Caco-2 (cell line): ENCODE measurements at regions not wholly inside any gene's neighbourhood (a gene's known extent, or its start where the extent isn't known, plus 50 kb on each side); places are given as distances from the start of the nearest gene placed in this dataset.
A peak's percentile ranks its signal among the peaks of the same experiment; 100 is the strongest.

Source experiments
- BruUV-seq: library from RNA; stranded (reverse); fragments of 400-500 nt; replicated peaks from 2 replicates; lab custom pipeline; 2021; lab: Mats Ljungman, UMichigan
- CTCF ChIA-PET: fragments of 300-600 bp; sonication (Branson Sonifier 250); formaldehyde crosslinking; loops from one replicate; lab custom pipeline; 2022; ENCODE audit warnings: antibody characterized with exemption; lab: Charles Lee
- POLR2A ChIA-PET: fragments of 300-600 bp; sonication (Branson Sonifier 250); formaldehyde crosslinking; loops from one replicate; lab custom pipeline; 2022; ENCODE audit warnings: antibody characterized with exemption; lab: Charles Lee
- DNase-seq, 2 experiments: peaks; one replicate each; pipeline versions ENCODE4 v3.0.0 to v3.0.0-alpha.2; 2020 to 2022
- H3K27me3 ChIP-seq: replicated peaks from 2 replicates; pipeline ENCODE4 v1.6.0; 2011; ENCODE audit warnings: low read length; ENCODE audit not compliant: control insufficient read depth, insufficient read depth
- H3K36me3 ChIP-seq: 2 replicates; pipeline ENCODE4 v1.5.1; 2011; ENCODE audit warnings: low read length; ENCODE audit not compliant: control insufficient read depth, insufficient read depth
- H3K4me1 ChIP-seq: fragments of 250-450 bp; sonication (Bioruptor Pico); 2 replicates; pipeline ENCODE4 v1.5.1; 2020; ENCODE audit warnings: mild to moderate bottlenecking
- H3K4me3 ChIP-seq: 2 replicates; pipeline ENCODE4 v1.5.1; 2011; ENCODE audit warnings: low read depth, mild to moderate bottlenecking, control low read depth, low read length
- H3K9me3 ChIP-seq: fragments of 250-450 bp; sonication (Bioruptor Pico); 2 replicates; pipeline ENCODE4 v1.5.1; 2020; ENCODE audit warnings: mild to moderate bottlenecking, moderate library complexity
- H3K27ac Mint-ChIP-seq: one replicate; pipeline ENCODE4 v1.8.0; 2022; ENCODE audit warnings: mixed read lengths; ENCODE audit not compliant: unreplicated experiment
- H3K27me3 Mint-ChIP-seq: one replicate; pipeline ENCODE4 v1.8.0; 2022; ENCODE audit warnings: mixed read lengths; ENCODE audit not compliant: insufficient read depth, unreplicated experiment
- H3K36me3 Mint-ChIP-seq: one replicate; pipeline ENCODE4 v1.8.0; 2022; ENCODE audit warnings: mild to moderate bottlenecking, mixed read lengths; ENCODE audit not compliant: insufficient read depth, unreplicated experiment
- H3K4me1 Mint-ChIP-seq: one replicate; pipeline ENCODE4 v1.8.0; 2022; ENCODE audit warnings: low read depth, mixed read lengths; ENCODE audit not compliant: unreplicated experiment
- H3K4me3 Mint-ChIP-seq: one replicate; pipeline ENCODE4 v1.8.0; 2022; ENCODE audit warnings: mild to moderate bottlenecking, moderate library complexity, mixed read lengths; ENCODE audit not compliant: unreplicated experiment
- H3K9me3 Mint-ChIP-seq: one replicate; pipeline ENCODE4 v1.8.0; 2022; ENCODE audit warnings: mixed read lengths; ENCODE audit not compliant: unreplicated experiment
- intact Hi-C: fragments of 100-400 bp; cut with micrococcal nuclease; formaldehyde crosslinking; loops from one replicate; pipeline ENCODE4 v1.10.0; 2022; ENCODE audit not compliant: unreplicated experiment
- TF ChIP-seq, protein P1 (sequence below), 2 experiments: fragments of 200-600 bp in 1 of 2; IDR thresholded peaks; 1 replicate in 1 of 2; 2 replicates in 1 of 2; pipeline versions ENCODE4 v1.5.1 to v1.8.0; 2011 to 2022; ENCODE audit warnings: antibody characterized with exemption in 1 of 2, control low read depth in 1 of 2, inconsistent platforms in 1 of 2, low read depth in 1 of 2, low read length in 1 of 2, mild to moderate bottlenecking in 1 of 2, moderate library complexity in 1 of 2; ENCODE audit not compliant: insufficient read depth in 1 of 2, severe bottlenecking in 1 of 2, unreplicated experiment in 1 of 2

DNA sequence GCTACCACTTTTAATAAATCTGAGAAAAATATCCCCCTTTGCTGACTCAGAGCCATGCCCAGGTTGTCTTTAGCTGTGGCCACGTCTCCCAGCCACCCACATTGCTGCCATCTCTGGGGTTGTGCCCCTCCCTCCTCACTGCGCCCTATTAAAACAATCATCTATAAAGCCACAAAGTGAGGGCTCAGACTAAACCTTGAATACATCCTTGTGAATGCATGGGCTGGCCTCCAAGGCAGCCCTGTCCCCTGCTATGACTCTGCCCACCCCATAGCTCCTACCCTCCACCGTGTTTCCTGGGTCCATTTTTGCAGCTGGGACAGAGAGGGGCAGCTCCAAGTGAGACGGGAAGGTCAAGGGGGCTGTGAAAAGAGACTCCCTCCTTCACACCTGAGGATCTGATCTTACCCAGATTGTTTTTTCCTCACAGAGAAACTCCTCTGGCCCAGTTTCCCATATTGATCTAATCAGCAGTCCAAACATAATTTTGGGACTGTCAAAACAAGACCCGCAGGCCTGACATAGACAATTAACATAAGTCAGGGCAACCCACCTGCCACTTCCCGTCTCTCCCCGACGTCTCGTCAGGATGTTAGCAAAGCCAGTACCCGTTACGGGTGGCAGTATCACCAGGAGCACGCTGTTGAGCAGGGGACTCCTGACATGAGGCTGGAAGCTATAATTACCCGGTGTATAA is 199.0 kb downstream of the KATNAL1 start:
- H3K36me3 Mint-ChIP-seq, result no peaks in the 10 kb centered on the region
- no peak overlapping the region for H3K4me3 ChIP-seq
- POLR2A ChIA-PET, result interaction anchor here (0.6 kb wide), 1 partner anchor 96 kb away, joined by 3 read pairs; no protein-coding TSS in a partner anchor
- TSS peak; percentile 31 for BruUV-seq
- no peaks in the 10 kb centered on the region for H3K27me3 ChIP-seq
- intact Hi-C loops, result no loop called here
- peak overlapping the region; percentile 3 for H3K4me3 Mint-ChIP-seq
- peaks cover 37% of the 10 kb centered on the region for H3K4me1 ChIP-seq
- no peaks in the 10 kb centered on the region for H3K27me3 Mint-ChIP-seq
- H3K9me3 Mint-ChIP-seq, result no peaks in the 10 kb centered on the region
- H3K36me3 ChIP-seq, result no peaks in the 10 kb centered on the region
- TF ChIP-seq, protein P1, sequence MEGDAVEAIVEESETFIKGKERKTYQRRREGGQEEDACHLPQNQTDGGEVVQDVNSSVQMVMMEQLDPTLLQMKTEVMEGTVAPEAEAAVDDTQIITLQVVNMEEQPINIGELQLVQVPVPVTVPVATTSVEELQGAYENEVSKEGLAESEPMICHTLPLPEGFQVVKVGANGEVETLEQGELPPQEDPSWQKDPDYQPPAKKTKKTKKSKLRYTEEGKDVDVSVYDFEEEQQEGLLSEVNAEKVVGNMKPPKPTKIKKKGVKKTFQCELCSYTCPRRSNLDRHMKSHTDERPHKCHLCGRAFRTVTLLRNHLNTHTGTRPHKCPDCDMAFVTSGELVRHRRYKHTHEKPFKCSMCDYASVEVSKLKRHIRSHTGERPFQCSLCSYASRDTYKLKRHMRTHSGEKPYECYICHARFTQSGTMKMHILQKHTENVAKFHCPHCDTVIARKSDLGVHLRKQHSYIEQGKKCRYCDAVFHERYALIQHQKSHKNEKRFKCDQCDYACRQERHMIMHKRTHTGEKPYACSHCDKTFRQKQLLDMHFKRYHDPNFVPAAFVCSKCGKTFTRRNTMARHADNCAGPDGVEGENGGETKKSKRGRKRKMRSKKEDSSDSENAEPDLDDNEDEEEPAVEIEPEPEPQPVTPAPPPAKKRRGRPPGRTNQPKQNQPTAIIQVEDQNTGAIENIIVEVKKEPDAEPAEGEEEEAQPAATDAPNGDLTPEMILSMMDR (IDR thresholded peaks at IDR 0.05; ENCODE audit: insufficient read depth in 1 of 2, low read depth in 1 of 2, low read length in 1 of 2, severe bottlenecking in 1 of 2, unreplicated experiment in 1 of 2), result no peak
- H3K4me1 Mint-ChIP-seq, result peaks cover 32% of the 10 kb centered on the region
- peak overlapping the region; percentile 89 for H3K27ac Mint-ChIP-seq
- H3K9me3 ChIP-seq, result no peaks in the 10 kb centered on the region
- CTCF ChIA-PET, result interaction anchor here (1.3 to 1.5 kb wide), 2 partner anchors 61 to 337 kb away, joined by 6 read pairs; no protein-coding TSS in a partner anchor
- no peak for DNase-seq

GRCh38 chr13:30107521-30108136 is 199.7 kb downstream of the KATNAL1 start:
- Mint-ChIP-seq H3K27ac (peak overlapping the region; percentile 89), H3K36me3 (no peaks in the 10 kb centered on the region), H3K4me3 (no peak overlapping the region), H3K9me3 (no peaks in the 10 kb centered on the region), H3K4me1 (peaks cover 26% of the 10 kb centered on the region), H3K27me3 (no peaks in the 10 kb centered on the region)
- BruUV-seq, result no TSS peak
- Histone ChIP-seq H3K36me3 (no peaks in the 10 kb centered on the region), H3K4me1 (peaks cover 32% of the 10 kb centered on the region), H3K9me3 (no peaks in the 10 kb centered on the region), H3K4me3 (no peak overlapping the region), H3K27me3 (no peaks in the 10 kb centered on the region)
- TF ChIP-seq, protein P1 (IDR thresholded peaks at IDR 0.05; ENCODE audit: insufficient read depth in 1 of 2, low read depth in 1 of 2, low read length in 1 of 2, severe bottlenecking in 1 of 2, unreplicated experiment in 1 of 2), result no peak
- ChIA-PET CTCF (interaction anchor here (1.3 to 1.5 kb wide), 2 partner anchors 61 to 336 kb away, joined by 6 read pairs; no protein-coding TSS in a partner anchor), POLR2A (no interaction called here)
- no peak for DNase-seq
- intact Hi-C loops, result no loop called here

DNA sequence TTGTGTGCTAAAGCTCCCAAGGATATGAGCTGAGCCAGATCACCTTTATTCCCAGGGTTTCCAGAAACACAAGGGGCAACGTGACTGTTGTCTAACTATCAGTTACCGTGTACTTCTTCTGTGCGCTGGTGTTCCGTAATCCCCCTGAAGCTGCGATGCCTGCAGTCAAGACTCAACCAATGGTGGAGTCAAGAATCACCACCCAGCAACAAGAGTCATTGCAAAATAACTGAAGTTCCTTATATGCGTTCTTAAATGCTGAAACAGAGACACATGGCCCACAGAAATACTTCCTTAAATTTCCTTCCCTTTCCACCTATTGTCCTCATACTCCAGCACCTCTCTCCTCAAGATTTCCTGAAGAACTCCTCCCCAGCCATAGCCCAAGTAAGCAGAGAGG is 200.2 kb downstream of the KATNAL1 start:
- H3K36me3 ChIP-seq, result no peaks in the 10 kb centered on the region
- TF ChIP-seq, protein P1 (IDR thresholded peaks at IDR 0.05; ENCODE audit: insufficient read depth in 1 of 2, low read depth in 1 of 2, low read length in 1 of 2, severe bottlenecking in 1 of 2, unreplicated experiment in 1 of 2), result no peak
- no peak overlapping the region for H3K4me3 ChIP-seq
- CTCF ChIA-PET, result no interaction called here
- intact Hi-C loops, result no loop called here
- Mint-ChIP-seq H3K4me3 (no peak overlapping the region), H3K27ac (peak overlapping the region; percentile 89), H3K4me1 (peaks cover 25% of the 10 kb centered on the region), H3K27me3 (no peaks in the 10 kb centered on the region), H3K9me3 (no peaks in the 10 kb centered on the region), H3K36me3 (no peaks in the 10 kb centered on the region)
- POLR2A ChIA-PET, result no interaction called here
- no peaks in the 10 kb centered on the region for H3K9me3 ChIP-seq
- H3K27me3 ChIP-seq, result no peaks in the 10 kb centered on the region
- H3K4me1 ChIP-seq, result peaks cover 27% of the 10 kb centered on the region
- BruUV-seq, result no TSS peak
- no peak for DNase-seq
